ENCODE measurements at regions not wholly inside any gene's neighbourhood (a gene's known extent, or its start where the extent isn't known, plus 50 kb on each side); places are given as distances from the start of the nearest gene placed in this dataset.

GRCh38 chr5:39905356-39905755 lies 480.6 kb upstream of the DAB2 start:
- TF ChIP-seq ZFX (IDR thresholded peaks at IDR 0.05) (no peak), CTCF (conservative IDR thresholded peaks at IDR 0.05) (no peak)
- no peak overlapping the region for H3K27ac ChIP-seq

GRCh38 chr5:39902626-39903025 lies 477.8 kb upstream of the DAB2 start:
- TF ChIP-seq ZFX (IDR thresholded peaks at IDR 0.05): no peak
- no peak overlapping the region for H3K27ac ChIP-seq

- H3K27ac ChIP-seq: no peak overlapping the region
- no peak for TF ChIP-seq ZFX (IDR thresholded peaks at IDR 0.05)
- no peak for TF ChIP-seq CTCF (conservative IDR thresholded peaks at IDR 0.05)
Observed at GRCh38 chr5:39898731-39899130, 474.0 kb upstream of the DAB2 start.

GRCh38 chr5:39896706-39897105 lies 471.9 kb upstream of the DAB2 start:
- no peak overlapping the region for H3K27ac ChIP-seq
- TF ChIP-seq ZFX (IDR thresholded peaks at IDR 0.05) (no peak), CTCF (conservative IDR thresholded peaks at IDR 0.05) (no peak)

GRCh38 chr5:39896104-39896503 lies 471.3 kb upstream of the DAB2 start:
- TF ChIP-seq CTCF (conservative IDR thresholded peaks at IDR 0.05): no peak
- no peak for TF ChIP-seq ZFX (IDR thresholded peaks at IDR 0.05)
- no peak overlapping the region for H3K27ac ChIP-seq

- H3K27ac ChIP-seq: no peak overlapping the region
- TF ChIP-seq CTCF (conservative IDR thresholded peaks at IDR 0.05) (no peak), ZFX (IDR thresholded peaks at IDR 0.05) (no peak)
Observed at GRCh38 chr5:39892708-39893107, 467.9 kb upstream of the DAB2 start.

- H3K27ac ChIP-seq: no peak overlapping the region
- TF ChIP-seq CTCF (conservative IDR thresholded peaks at IDR 0.05) (no peak), ZFX (IDR thresholded peaks at IDR 0.05) (no peak)
Observed at GRCh38 chr5:39891376-39891775, 466.6 kb upstream of the DAB2 start.

GRCh38 chr5:39880985-39881384 lies 456.2 kb upstream of the DAB2 start:
- no peak overlapping the region for H3K27ac ChIP-seq
- TF ChIP-seq ZFX (IDR thresholded peaks at IDR 0.05) (no peak), CTCF (conservative IDR thresholded peaks at IDR 0.05) (no peak)
